Stimulated activated naive CD8-positive, alpha-beta T cell treated with anti-CD3 and anti-CD28 coated beads, Interleukin-15, amount 100 ng/mL, for 72 hours (primary cell): ENCODE measurements at regions not wholly inside any gene's neighbourhood (a gene's known extent, or its start where the extent isn't known, plus 50 kb on each side); places are given as distances from the start of the nearest gene placed in this dataset.
"Not testable (repeated sequence)": the region's sequence is repeated elsewhere in the genome, so short reads cannot be mapped to it uniquely, and the experiment has no call there.

Experiments used
- ATAC-seq: fragments of 150-1000 bp; cut with Tn5 transposase; 2 replicates; pipeline ENCODE4 v1.10.0; 2021; ENCODE audit warnings: mild to moderate bottlenecking, moderate library complexity
- DNase-seq, 2 donors: peaks; one replicate each; pipeline ENCODE4 v3.0.0; 2021 to 2022
- H3K27ac Mint-ChIP-seq, 2 donors: one replicate each; pipeline ENCODE4 v1.8.0; 2022; ENCODE audit warnings: mild to moderate bottlenecking in 2 of 2, mixed read lengths in 2 of 2, moderate library complexity in 2 of 2
- H3K27me3 Mint-ChIP-seq: one replicate; pipeline ENCODE4 v1.8.0; 2022; ENCODE audit warnings: mixed read lengths
- H3K4me1 Mint-ChIP-seq: one replicate; pipeline ENCODE4 v1.8.0; 2022; ENCODE audit warnings: mild to moderate bottlenecking, mixed read lengths
- H3K4me3 Mint-ChIP-seq, 2 donors: one replicate each; pipeline ENCODE4 v1.8.0; 2022; ENCODE audit warnings: mild to moderate bottlenecking in 2 of 2, mixed read lengths in 2 of 2, moderate library complexity in 1 of 2
- H3K9me3 Mint-ChIP-seq, 2 donors: one replicate each; pipeline ENCODE4 v1.8.0; 2022; ENCODE audit warnings: mixed read lengths in 2 of 2

GRCh38 chr6:84588697-84589080 lies 175.7 kb downstream of the TBX18 start:
- H3K4me1 Mint-ChIP-seq: peaks cover 7% of the 10 kb centered on the region
- no peak overlapping the region for H3K27ac Mint-ChIP-seq
- H3K27me3 Mint-ChIP-seq: peaks cover 13% of the 10 kb centered on the region
- ATAC-seq (no peak), DNase-seq (no peak)
- peak overlapping the region; percentile 42 to 67 for H3K4me3 Mint-ChIP-seq
- no peaks in the 10 kb centered on the region for H3K9me3 Mint-ChIP-seq

- not testable (repeated sequence) for ATAC-seq, DNase-seq, H3K4me1 Mint-ChIP-seq, H3K9me3 Mint-ChIP-seq, H3K27ac Mint-ChIP-seq
- Mint-ChIP-seq H3K27me3 (peaks cover 13% of the 10 kb centered on the region), H3K4me3 (peak overlapping the region; percentile 42 to 67)
These were observed 176.3 kb downstream of the TBX18 start for GRCh38 chr6:84587994-84588696.

GRCh38 chr6:84587202-84587940 lies 177.0 kb downstream of the TBX18 start:
- H3K27ac Mint-ChIP-seq, H3K9me3 Mint-ChIP-seq, H3K4me3 Mint-ChIP-seq, ATAC-seq, DNase-seq: not testable (repeated sequence)
- Mint-ChIP-seq H3K4me1 (peaks cover 13% of the 10 kb centered on the region), H3K27me3 (peaks cover 13% of the 10 kb centered on the region)

- peaks cover 9 to 10% of the 10 kb centered on the region in 2 donors for H3K9me3 Mint-ChIP-seq
- H3K27ac Mint-ChIP-seq: no peak overlapping the region
- DNase-seq (no peak), ATAC-seq (no peak)
- no peak overlapping the region for H3K4me3 Mint-ChIP-seq
- H3K27me3 Mint-ChIP-seq: peaks cover 13% of the 10 kb centered on the region
- H3K4me1 Mint-ChIP-seq: peaks cover 19% of the 10 kb centered on the region
These were observed 180.6 kb downstream of the TBX18 start for GRCh38 chr6:84583784-84584183.

GRCh38 chr6:84582997-84583396 lies 181.4 kb downstream of the TBX18 start:
- peak overlapping the region in 1 of 2 donors; percentile 13 for H3K27ac Mint-ChIP-seq
- peaks cover 12% of the 10 kb centered on the region for H3K4me1 Mint-ChIP-seq
- H3K27me3 Mint-ChIP-seq: peaks cover 5% of the 10 kb centered on the region
- no peak overlapping the region for H3K4me3 Mint-ChIP-seq
- ATAC-seq: no peak
- H3K9me3 Mint-ChIP-seq: peaks cover 9 to 10% of the 10 kb centered on the region in 2 donors
- no peak for DNase-seq

GRCh38 chr6:84581494-84582259 lies 182.7 kb downstream of the TBX18 start:
- no peak for DNase-seq
- H3K27ac Mint-ChIP-seq: peak overlapping the region; percentile 87 to 93
- ATAC-seq: peak; percentile 80
- H3K4me3 Mint-ChIP-seq: no peak overlapping the region
- peaks cover 12% of the 10 kb centered on the region for H3K4me1 Mint-ChIP-seq
- no peaks in the 10 kb centered on the region for H3K27me3 Mint-ChIP-seq
- H3K9me3 Mint-ChIP-seq: peaks cover 9 to 10% of the 10 kb centered on the region in 2 donors

GRCh38 chr6:84579404-84579803 lies 185.0 kb downstream of the TBX18 start:
- H3K4me3 Mint-ChIP-seq: no peak overlapping the region
- H3K9me3 Mint-ChIP-seq: peaks cover 9 to 10% of the 10 kb centered on the region in 2 donors
- DNase-seq: no peak
- H3K27me3 Mint-ChIP-seq: no peaks in the 10 kb centered on the region
- ATAC-seq: no peak
- no peak overlapping the region for H3K27ac Mint-ChIP-seq
- peaks cover 12% of the 10 kb centered on the region for H3K4me1 Mint-ChIP-seq

- H3K27ac Mint-ChIP-seq: no peak overlapping the region
- no peak overlapping the region for H3K4me3 Mint-ChIP-seq
- no peak for ATAC-seq
- no peaks in the 10 kb centered on the region for H3K4me1 Mint-ChIP-seq
- peaks cover 9 to 10% of the 10 kb centered on the region in 2 donors for H3K9me3 Mint-ChIP-seq
- no peaks in the 10 kb centered on the region for H3K27me3 Mint-ChIP-seq
- DNase-seq: no peak
These were observed 188.4 kb downstream of the TBX18 start for GRCh38 chr6:84576029-84576428.

GRCh38 chr6:84575264-84575663 lies 189.1 kb downstream of the TBX18 start:
- H3K4me3 Mint-ChIP-seq: no peak overlapping the region
- no peak overlapping the region for H3K27ac Mint-ChIP-seq
- H3K9me3 Mint-ChIP-seq: peaks cover 12 to 15% of the 10 kb centered on the region in 2 donors
- no peak for DNase-seq
- peak; percentile 96 for ATAC-seq
- H3K4me1 Mint-ChIP-seq: no peaks in the 10 kb centered on the region
- no peaks in the 10 kb centered on the region for H3K27me3 Mint-ChIP-seq

- ATAC-seq (no peak), DNase-seq (no peak)
- Mint-ChIP-seq H3K9me3 (peaks cover 10 to 19% of the 10 kb centered on the region in 2 donors), H3K4me1 (no peaks in the 10 kb centered on the region), H3K4me3 (no peak overlapping the region), H3K27me3 (no peaks in the 10 kb centered on the region), H3K27ac (no peak overlapping the region)
These were observed 194.5 kb downstream of the TBX18 start for GRCh38 chr6:84569882-84570281.

GRCh38 chr6:84568971-84569370 lies 195.4 kb downstream of the TBX18 start:
- H3K27ac Mint-ChIP-seq: no peak overlapping the region
- no peak overlapping the region for H3K4me3 Mint-ChIP-seq
- H3K4me1 Mint-ChIP-seq: no peaks in the 10 kb centered on the region
- DNase-seq: no peak
- ATAC-seq: no peak
- H3K27me3 Mint-ChIP-seq: no peaks in the 10 kb centered on the region
- peaks cover 13 to 19% of the 10 kb centered on the region in 2 donors for H3K9me3 Mint-ChIP-seq

GRCh38 chr6:84565718-84566117 lies 198.7 kb downstream of the TBX18 start:
- H3K9me3 Mint-ChIP-seq: peaks cover 19 to 24% of the 10 kb centered on the region in 2 donors
- not testable (repeated sequence) for DNase-seq

GRCh38 chr6:84560436-84561390 lies 203.7 kb downstream of the TBX18 start:
- Mint-ChIP-seq H3K27ac (no peak overlapping the region), H3K4me1 (no peaks in the 10 kb centered on the region), H3K4me3 (no peak overlapping the region), H3K27me3 (no peaks in the 10 kb centered on the region), H3K9me3 (peaks cover 0 to 18% of the 10 kb centered on the region in 2 donors)
- DNase-seq: no peak
- ATAC-seq: no peak

More at GRCh38 chr6:84565718-84566117, 198.7 kb downstream of the TBX18 start:
- H3K4me3 Mint-ChIP-seq, H3K4me1 Mint-ChIP-seq, ATAC-seq, H3K27me3 Mint-ChIP-seq, H3K27ac Mint-ChIP-seq: not testable (repeated sequence)

GRCh38 chr6:84556541-84557335 lies 207.7 kb downstream of the TBX18 start:
- Mint-ChIP-seq H3K4me1 (no peaks in the 10 kb centered on the region), H3K27me3 (no peaks in the 10 kb centered on the region), H3K4me3 (no peak overlapping the region), H3K9me3 (peaks cover 12 to 15% of the 10 kb centered on the region in 2 donors), H3K27ac (no peak overlapping the region)
- ATAC-seq (no peak), DNase-seq (no peak)
